ENCODE measurements at regions not wholly inside any gene's neighbourhood (a gene's known extent, or its start where the extent isn't known, plus 50 kb on each side); places are given as distances from the start of the nearest gene placed in this dataset.
"Not testable (repeated sequence)": the region's sequence is repeated elsewhere in the genome, so short reads cannot be mapped to it uniquely, and the experiment has no call there.

DNA sequence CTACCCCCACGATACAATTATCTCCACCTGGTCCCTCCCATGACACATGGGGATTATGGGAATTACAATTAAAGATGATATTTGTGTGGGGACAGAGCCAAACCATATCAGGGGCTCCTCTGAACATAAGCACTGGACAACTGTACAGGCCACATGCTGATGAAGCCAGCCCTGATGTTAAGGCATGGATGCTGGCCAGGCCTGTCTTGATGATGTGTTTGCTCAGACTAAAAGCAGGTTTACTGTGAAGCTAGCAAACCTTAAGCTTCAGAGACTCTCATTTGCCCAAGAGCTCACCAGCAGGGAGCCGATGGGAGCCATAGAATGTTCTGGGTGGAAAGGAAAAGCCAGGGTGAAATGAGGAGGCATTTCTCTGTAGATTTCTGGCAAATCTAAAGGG is 135.3 kb upstream of the KCNK1 start:
- no peak for DNase-seq

DNA sequence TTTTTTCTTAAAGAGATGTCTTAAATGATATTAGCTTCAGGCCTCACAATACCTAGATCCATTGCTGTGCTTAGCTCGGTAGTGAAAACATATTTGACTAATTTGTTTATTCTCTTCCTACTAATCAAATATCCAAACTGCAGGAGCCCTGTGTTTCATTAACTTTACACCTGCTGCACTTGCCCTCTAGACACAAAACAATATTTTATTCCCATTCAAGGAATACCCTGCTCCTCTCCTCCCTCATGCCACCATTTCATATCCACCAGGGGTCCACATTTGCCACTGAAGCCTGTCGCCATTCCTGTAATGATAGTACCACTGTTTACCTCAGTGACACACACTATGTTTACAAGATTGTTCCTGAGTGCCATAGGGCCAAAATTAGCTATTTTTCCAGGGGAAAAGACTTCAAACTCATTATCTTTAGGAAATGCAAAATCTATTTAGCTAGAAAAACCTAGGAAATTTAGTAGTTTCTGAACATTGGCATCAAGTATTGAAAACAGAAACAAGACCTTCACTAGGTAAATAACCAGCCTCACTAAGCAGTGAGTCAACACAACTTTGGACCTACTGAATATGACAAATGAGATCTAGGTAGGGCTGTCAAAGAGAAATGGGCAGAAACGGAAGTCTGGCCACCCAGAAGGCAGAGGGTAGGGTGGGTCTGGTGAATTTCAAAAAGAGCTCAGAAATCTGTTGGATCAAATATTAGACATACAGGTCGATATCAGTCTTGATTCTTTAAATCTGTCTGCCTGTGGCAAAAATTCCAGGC is 134.6 kb upstream of the KCNK1 start:
- peak; percentile 65 for DNase-seq

- no peak for DNase-seq
These were observed 133.7 kb upstream of the KCNK1 start for GRCh38 chr1:233480198-233480597.

- DNase-seq: no peak
These were observed 131.5 kb upstream of the KCNK1 start for GRCh38 chr1:233482388-233482787.

DNA sequence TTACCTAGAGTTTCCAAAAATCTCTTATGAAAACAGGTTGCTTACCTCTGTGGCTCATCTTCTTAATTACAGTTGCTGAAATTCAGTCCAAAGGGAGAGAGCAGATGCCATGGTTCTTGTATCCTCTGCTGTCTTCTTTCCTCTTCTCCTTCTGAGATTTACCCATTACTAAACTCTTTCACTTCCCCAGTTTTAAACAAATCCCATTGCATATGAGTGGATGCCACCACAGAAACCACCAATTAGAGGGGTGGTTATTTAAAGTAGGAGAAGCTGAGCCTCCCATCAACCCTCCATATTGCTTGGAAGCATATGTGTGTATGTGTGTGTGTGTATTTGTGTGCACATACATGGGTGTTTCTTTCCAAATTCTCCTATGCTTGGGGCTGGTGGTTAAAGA is 128.5 kb upstream of the KCNK1 start:
- DNase-seq: no peak

- DNase-seq: no peak
These were observed 128.0 kb upstream of the KCNK1 start for GRCh38 chr1:233485809-233486398.

GRCh38 chr1:233487408-233487807 is 126.5 kb upstream of the KCNK1 start:
- no peak for DNase-seq

DNA sequence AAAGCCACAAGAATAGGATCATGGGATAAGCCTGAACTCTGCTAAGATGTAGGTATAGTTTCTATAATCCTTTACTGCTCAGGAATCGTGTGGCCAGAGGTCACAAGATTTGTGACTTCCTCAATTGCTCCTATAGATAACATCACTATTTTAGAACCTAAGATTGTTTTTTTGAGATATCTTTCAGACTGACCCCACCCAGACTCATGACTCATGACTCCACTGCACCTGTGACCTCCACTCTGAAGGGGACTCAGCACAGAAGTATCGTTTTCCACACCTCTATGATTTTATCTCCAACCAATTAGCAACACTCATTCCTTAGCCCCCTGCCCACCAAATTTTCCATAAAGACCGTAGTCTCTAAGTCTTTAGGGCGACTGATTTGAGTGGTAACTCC is 124.5 kb upstream of the KCNK1 start:
- no peak for DNase-seq

- peak; percentile 90 for DNase-seq
These were observed 123.4 kb upstream of the KCNK1 start for GRCh38 chr1:233490488-233490887.

- DNase-seq: no peak
These were observed 121.8 kb upstream of the KCNK1 start for GRCh38 chr1:233491953-233492620.

- no peak for DNase-seq
These were observed 116.9 kb upstream of the KCNK1 start for GRCh38 chr1:233496993-233497392.

DNA sequence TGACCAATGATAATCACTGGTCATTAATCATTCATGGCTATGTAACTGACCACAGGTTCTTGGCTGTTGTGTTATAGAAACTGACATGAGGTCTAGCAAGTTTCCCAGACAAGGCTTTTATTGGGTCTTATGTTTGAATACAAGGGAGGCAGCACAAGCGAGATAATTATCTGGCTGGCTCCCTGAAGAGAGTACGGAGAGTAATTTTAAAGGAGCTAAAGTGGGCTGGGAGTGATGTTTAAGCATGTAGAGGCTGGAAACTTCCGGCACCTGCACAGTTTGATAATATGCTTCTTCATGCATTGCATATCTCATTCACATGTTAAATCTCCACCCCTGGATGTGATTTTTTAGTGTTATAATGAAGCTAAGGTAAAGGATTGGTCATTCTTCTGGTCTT is 116.2 kb upstream of the KCNK1 start:
- no peak for DNase-seq

DNA sequence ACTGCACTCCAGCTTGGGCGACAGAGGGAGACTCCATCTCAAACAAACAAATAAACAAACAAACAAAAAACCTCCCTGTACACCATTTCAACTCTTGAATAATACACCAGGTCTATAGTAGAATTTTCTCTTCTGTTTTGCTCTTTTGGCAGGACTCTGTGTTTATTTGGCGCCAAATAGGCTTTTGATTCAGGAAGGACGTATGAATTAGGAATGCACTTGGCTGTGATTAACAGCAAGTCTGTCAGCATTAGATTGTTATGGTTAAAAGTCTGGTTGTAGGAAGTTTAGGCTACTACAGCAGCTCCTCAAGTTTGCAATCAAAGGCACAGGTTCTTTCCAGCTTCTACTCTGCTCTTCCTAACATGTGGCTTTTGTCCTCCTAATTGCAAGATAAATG is 113.8 kb upstream of the KCNK1 start:
- DNase-seq: no peak

GRCh38 chr1:233503366-233503954 is 110.4 kb upstream of the KCNK1 start:
- no peak for DNase-seq

DNA sequence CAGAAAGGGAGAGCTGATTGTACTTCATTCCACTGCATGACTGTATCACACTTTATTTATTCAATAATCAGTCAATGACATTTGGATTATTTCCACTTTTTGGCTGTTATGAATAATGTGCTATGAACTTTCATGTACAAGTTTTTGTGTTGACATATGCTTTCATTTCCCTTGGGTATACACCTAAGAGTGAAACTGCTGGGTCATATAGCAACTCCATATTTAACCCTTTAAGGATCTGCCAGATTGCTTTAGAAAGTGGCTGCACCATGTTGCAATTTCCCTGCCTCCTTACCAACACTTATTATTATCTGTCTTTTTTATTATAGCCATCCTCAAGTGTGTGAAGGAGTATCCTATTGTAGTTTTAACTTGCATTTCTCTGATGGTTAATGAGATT is 108.8 kb upstream of the KCNK1 start:
- no peak for DNase-seq

DNA sequence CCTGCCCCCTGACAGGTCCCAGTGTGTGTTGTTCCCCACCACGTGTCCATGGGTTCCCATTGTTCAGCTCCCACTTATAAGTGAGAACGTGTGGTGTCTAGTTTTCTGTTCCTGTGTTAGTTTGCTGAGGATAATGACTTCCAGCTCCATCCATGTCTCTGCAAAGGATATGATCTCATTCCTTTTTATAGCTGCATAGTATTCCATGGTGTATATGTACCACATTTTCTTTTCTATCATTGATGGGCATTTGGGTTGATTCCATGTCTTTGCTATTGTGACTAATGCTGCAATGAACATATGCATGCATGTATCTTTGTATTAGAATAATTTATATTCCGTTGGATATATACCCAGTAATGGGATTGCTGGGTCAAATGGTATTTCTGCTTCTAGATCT is 108.0 kb upstream of the KCNK1 start:
- DNase-seq: not testable (repeated sequence)

DNA sequence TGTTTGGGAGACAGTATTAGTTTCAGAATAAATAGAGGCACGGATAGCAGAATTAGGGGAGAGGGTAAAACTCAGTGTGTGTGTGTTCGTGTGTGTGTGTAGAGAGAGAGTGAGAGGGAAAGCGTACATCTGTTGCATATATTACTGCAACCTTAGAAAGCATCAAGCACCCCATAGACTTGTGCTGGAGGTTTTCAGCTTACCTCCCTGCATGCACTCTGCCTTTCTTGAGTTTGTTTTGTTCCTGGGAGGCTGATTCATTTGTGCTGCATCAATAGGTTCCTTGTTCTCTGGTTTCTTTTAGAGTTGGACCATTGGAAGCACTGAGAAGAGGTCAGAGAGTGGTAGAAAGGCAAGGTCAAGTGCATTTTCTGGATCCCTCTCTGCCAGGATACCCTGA is 104.4 kb upstream of the KCNK1 start:
- DNase-seq: no peak

GRCh38 chr1:233512538-233512937 is 101.4 kb upstream of the KCNK1 start:
- no peak for DNase-seq

- no peak for DNase-seq
These were observed 100.5 kb upstream of the KCNK1 start for GRCh38 chr1:233513431-233513830.

- no peak for DNase-seq
These were observed 98.9 kb upstream of the KCNK1 start for GRCh38 chr1:233514946-233515391.

DNA sequence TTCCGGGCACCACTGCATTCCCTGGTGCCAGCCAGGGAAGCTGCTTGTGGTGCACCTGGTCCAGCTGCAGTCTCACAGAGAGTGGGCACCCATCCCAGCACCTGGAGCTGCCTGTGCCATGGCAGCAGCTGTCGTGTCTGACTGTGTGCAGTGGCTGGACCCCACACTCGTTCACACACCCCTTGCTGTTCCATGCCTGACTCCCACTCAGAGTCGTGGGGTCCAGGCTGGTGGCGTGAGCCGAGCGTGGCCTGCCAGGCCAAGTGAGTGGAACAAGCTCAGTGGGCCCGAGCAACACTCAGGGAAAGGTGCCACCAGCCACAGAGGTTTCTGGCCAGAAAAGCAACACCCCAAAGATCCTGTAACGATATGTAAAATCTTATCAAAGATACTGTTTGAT is 97.2 kb upstream of the KCNK1 start:
- no peak for DNase-seq

- DNase-seq: peak; percentile 40
These were observed 95.6 kb upstream of the KCNK1 start for GRCh38 chr1:233518344-233518743.

- no peak for DNase-seq
These were observed 93.4 kb upstream of the KCNK1 start for GRCh38 chr1:233520261-233521191.

All from COR-L47 (cell line).